ENCODE measurements at regions not wholly inside any gene's neighbourhood (a gene's known extent, or its start where the extent isn't known, plus 50 kb on each side); places are given as distances from the start of the nearest gene placed in this dataset.

DNA sequence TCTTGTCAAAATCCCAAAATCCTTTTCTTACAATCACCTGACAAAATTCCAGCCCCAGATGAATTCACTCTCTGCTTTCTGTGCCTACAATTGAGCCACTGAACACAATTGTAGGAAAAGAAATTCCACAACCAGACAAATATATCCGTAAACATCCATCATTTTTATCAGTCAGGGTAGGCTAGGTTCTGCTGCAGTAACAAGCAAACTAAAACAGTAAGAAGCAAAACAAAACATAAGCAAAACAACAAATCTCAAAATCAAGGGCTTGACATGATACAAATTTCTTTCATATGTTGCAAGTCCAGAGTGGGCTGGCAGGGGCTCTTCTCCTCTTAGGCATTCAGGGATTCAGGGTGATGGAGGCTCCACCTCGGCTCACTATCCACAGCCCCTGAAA is 114.2 kb upstream of the MAN2A1 start:
- no peak for DNase-seq (ENCODE audit: low spot score in 2 of 2)
- no peak overlapping the region for H3K4me3 ChIP-seq
- H3K27ac ChIP-seq: no peak overlapping the region
- H3K36me3 ChIP-seq: no peaks in the 10 kb centered on the region
- no peak for TF ChIP-seq POLR2AphosphoS5 (IDR thresholded peaks at IDR 0.05)
- TF ChIP-seq, protein P1, sequence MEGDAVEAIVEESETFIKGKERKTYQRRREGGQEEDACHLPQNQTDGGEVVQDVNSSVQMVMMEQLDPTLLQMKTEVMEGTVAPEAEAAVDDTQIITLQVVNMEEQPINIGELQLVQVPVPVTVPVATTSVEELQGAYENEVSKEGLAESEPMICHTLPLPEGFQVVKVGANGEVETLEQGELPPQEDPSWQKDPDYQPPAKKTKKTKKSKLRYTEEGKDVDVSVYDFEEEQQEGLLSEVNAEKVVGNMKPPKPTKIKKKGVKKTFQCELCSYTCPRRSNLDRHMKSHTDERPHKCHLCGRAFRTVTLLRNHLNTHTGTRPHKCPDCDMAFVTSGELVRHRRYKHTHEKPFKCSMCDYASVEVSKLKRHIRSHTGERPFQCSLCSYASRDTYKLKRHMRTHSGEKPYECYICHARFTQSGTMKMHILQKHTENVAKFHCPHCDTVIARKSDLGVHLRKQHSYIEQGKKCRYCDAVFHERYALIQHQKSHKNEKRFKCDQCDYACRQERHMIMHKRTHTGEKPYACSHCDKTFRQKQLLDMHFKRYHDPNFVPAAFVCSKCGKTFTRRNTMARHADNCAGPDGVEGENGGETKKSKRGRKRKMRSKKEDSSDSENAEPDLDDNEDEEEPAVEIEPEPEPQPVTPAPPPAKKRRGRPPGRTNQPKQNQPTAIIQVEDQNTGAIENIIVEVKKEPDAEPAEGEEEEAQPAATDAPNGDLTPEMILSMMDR (IDR thresholded peaks at IDR 0.05): no peak
- no peak for TF ChIP-seq POLR2A (IDR thresholded peaks at IDR 0.05)
- H3K4me1 ChIP-seq: no peaks in the 10 kb centered on the region
- no peaks in the 10 kb centered on the region for H3K27me3 ChIP-seq
- intact Hi-C loops (cut with DNase I; ENCODE audit: low total_unique reads): no loop called here
- H3K9me3 ChIP-seq: no peaks in the 10 kb centered on the region

DNA sequence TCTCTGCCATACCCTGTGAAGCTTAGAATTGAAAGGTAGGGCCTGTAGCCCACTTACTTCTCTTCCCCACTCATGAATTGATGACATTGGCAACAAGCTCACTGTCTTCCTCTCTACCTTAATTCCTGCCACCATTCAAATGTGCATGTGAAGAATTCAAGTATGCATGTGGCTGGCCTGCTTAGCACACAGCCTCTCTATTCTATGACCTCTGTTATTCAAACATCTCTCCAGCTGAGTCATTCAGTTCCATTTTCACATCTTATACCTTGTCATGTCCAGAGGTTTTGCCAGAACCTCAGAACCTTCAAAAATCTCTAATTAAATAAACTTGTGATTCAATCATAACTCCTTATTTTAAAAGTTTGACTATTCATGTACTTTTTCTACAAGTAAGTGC is 114.7 kb upstream of the MAN2A1 start:
- H3K27ac ChIP-seq: no peak overlapping the region
- no peak overlapping the region for H3K4me3 ChIP-seq
- no peak for DNase-seq (ENCODE audit: low spot score in 2 of 2)
- H3K36me3 ChIP-seq: no peaks in the 10 kb centered on the region
- no peaks in the 10 kb centered on the region for H3K4me1 ChIP-seq
- TF ChIP-seq, protein P1 (IDR thresholded peaks at IDR 0.05): no peak
- TF ChIP-seq POLR2AphosphoS5 (IDR thresholded peaks at IDR 0.05): no peak
- TF ChIP-seq POLR2A (IDR thresholded peaks at IDR 0.05): no peak
- no peaks in the 10 kb centered on the region for H3K9me3 ChIP-seq
- intact Hi-C loops (cut with DNase I; ENCODE audit: low total_unique reads): no loop called here
- no peaks in the 10 kb centered on the region for H3K27me3 ChIP-seq

DNA sequence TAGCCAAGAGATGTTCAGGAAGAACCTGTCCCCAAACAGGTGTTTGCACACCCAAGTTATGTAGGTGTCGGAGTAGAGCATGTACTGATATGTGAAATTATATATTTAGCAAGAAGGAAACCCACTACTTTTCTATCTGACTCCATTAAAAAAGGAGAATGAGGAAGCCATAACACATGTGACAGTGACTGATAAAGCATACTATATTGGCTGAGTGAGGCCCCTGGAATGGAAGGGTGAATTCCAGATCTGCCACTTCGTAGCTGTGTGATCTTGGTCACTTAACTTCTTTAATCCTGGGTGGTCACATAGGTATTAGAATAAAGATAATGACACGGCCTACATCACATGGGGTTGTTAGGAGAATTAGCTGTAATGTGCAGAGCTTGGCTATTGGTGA is 116.0 kb upstream of the MAN2A1 start:
- TF ChIP-seq, protein P1 (IDR thresholded peaks at IDR 0.05): no peak
- no peak for TF ChIP-seq POLR2A (IDR thresholded peaks at IDR 0.05)
- TF ChIP-seq POLR2AphosphoS5 (IDR thresholded peaks at IDR 0.05): no peak
- Histone ChIP-seq H3K27ac (no peak overlapping the region), H3K4me1 (no peaks in the 10 kb centered on the region), H3K27me3 (no peaks in the 10 kb centered on the region), H3K9me3 (no peaks in the 10 kb centered on the region), H3K4me3 (no peak overlapping the region), H3K36me3 (no peaks in the 10 kb centered on the region)
- DNase-seq (ENCODE audit: low spot score in 2 of 2): no peak
- intact Hi-C loops (cut with DNase I; ENCODE audit: low total_unique reads): no loop called here

DNA sequence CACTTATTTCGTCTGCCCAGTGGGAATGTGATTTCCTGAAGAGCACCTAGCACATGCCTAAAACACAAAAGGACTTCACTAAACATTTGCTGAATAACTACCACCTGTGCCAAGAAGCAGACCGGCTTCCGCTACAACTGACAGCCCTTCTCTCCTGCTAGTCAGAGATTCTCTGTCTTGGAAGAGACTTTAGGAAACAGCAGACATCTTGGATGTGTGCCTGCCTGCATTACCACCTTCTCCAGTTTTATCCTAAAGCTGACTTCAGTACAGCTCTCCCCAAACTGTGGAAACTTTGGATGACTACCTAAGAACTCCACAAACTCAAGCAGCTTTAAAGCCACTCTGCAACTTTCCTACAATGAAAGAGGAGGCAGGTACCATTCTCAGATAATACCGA is 116.5 kb upstream of the MAN2A1 start:
- TF ChIP-seq POLR2A (IDR thresholded peaks at IDR 0.05): no peak
- TF ChIP-seq POLR2AphosphoS5 (IDR thresholded peaks at IDR 0.05): no peak
- TF ChIP-seq, protein P1 (IDR thresholded peaks at IDR 0.05): no peak
- Histone ChIP-seq H3K27ac (no peak overlapping the region), H3K36me3 (no peaks in the 10 kb centered on the region), H3K9me3 (no peaks in the 10 kb centered on the region), H3K4me1 (no peaks in the 10 kb centered on the region), H3K4me3 (no peak overlapping the region), H3K27me3 (no peaks in the 10 kb centered on the region)
- no peak for DNase-seq (ENCODE audit: low spot score in 2 of 2)
- intact Hi-C loops (cut with DNase I; ENCODE audit: low total_unique reads): no loop called here

DNA sequence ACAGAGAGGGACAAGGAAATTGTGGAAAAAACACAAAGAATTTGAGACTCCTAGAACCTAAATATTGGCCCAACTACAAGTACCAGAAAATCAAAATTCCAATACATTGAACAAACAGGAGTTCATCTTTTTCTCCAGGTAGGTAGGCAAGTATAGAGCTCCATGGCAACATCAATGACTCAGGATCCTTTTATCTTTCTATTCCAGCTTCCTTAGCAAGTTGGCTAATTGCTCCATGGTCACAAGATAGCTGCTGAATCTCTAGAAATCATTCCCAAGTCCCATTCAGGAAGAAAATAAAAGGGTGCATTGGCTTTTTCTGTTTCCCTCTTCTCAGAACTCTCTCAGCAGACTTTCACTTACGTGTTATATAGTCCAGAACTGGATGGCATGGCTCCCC is 117.9 kb upstream of the MAN2A1 start:
- no peaks in the 10 kb centered on the region for H3K4me1 ChIP-seq
- intact Hi-C loops (cut with DNase I; ENCODE audit: low total_unique reads): no loop called here
- no peak overlapping the region for H3K27ac ChIP-seq
- no peak overlapping the region for H3K4me3 ChIP-seq
- TF ChIP-seq POLR2A (IDR thresholded peaks at IDR 0.05) (no peak), POLR2AphosphoS5 (IDR thresholded peaks at IDR 0.05) (no peak)
- TF ChIP-seq, protein P1 (IDR thresholded peaks at IDR 0.05): no peak
- H3K36me3 ChIP-seq: no peaks in the 10 kb centered on the region
- no peaks in the 10 kb centered on the region for H3K9me3 ChIP-seq
- no peaks in the 10 kb centered on the region for H3K27me3 ChIP-seq
- DNase-seq (ENCODE audit: low spot score in 2 of 2): no peak
